LNCaP clone FGC (cell line): ENCODE measurements at regions not wholly inside any gene's neighbourhood (a gene's known extent, or its start where the extent isn't known, plus 50 kb on each side); places are given as distances from the start of the nearest gene placed in this dataset.
"Not testable (repeated sequence)": the region's sequence is repeated elsewhere in the genome, so short reads cannot be mapped to it uniquely, and the experiment has no call there.

ENCODE experiments used
- DNase-seq: peaks from one replicate; pipeline ENCODE4 v3.0.0-alpha.2; 2011; ENCODE audit warnings: low read depth
- H3K4me3 ChIP-seq: 2 replicates; pipeline ENCODE4 v1.5.1; 2011; ENCODE audit warnings: mild to moderate bottlenecking, low read depth, low read length, control low read depth
- TF ChIP-seq, protein P1 (sequence below): IDR thresholded peaks from 2 replicates; pipeline ENCODE4 v1.5.1; 2012; ENCODE audit warnings: mild to moderate bottlenecking; ENCODE audit not compliant: control insufficient read depth, insufficient read depth; ENCODE audit errors: extremely low read depth

GRCh38 chr22:26937213-26937612 lies 279.8 kb downstream of the MIAT start:
- TF ChIP-seq, protein P1, sequence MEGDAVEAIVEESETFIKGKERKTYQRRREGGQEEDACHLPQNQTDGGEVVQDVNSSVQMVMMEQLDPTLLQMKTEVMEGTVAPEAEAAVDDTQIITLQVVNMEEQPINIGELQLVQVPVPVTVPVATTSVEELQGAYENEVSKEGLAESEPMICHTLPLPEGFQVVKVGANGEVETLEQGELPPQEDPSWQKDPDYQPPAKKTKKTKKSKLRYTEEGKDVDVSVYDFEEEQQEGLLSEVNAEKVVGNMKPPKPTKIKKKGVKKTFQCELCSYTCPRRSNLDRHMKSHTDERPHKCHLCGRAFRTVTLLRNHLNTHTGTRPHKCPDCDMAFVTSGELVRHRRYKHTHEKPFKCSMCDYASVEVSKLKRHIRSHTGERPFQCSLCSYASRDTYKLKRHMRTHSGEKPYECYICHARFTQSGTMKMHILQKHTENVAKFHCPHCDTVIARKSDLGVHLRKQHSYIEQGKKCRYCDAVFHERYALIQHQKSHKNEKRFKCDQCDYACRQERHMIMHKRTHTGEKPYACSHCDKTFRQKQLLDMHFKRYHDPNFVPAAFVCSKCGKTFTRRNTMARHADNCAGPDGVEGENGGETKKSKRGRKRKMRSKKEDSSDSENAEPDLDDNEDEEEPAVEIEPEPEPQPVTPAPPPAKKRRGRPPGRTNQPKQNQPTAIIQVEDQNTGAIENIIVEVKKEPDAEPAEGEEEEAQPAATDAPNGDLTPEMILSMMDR, result no peak

GRCh38 chr22:26939466-26939865 lies 282.1 kb downstream of the MIAT start:
- no peak for DNase-seq
- H3K4me3 ChIP-seq, result no peak overlapping the region
- TF ChIP-seq, protein P1, result no peak

More at GRCh38 chr22:26937213-26937612, 279.8 kb downstream of the MIAT start:
- DNase-seq, result no peak
- H3K4me3 ChIP-seq, result no peak overlapping the region

DNA sequence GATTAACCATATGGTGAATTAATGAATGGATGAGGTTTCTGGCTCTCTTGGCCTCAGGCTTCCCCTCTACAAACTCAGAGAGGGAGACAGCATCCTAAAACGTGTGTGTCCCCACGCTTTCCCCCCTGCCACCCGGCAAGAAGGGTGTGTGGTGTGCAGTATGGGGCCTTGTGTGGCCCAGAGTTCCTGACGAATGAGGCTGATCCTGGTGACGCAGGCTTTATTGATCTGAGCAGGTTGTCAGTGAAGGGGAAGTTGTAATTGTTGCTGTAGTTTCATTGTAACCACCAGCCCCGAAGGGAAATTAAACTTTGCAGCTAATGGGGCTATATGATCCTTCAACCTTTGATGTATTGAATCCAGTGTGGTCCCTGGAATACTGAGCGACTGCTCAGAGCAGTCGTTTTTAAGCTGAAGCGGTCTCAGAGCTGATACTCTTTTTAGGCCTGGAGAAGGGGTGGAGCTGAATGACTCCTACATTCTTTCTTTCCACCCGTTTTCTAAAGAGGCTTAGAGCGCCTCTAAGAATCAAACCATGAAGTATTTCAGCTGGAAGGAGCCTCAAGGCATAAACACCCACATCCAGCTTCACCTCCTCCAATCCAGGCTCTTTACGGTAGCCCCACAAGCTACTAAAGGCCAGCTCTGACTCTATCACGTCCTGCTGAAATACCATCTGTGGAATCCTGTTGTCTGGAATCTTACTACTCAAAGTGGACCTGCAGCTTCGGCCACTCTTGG lies 284.7 kb downstream of the MIAT start:
- TF ChIP-seq, protein P1, result no peak
- DNase-seq, result no peak
- H3K4me3 ChIP-seq, result no peak overlapping the region

DNA sequence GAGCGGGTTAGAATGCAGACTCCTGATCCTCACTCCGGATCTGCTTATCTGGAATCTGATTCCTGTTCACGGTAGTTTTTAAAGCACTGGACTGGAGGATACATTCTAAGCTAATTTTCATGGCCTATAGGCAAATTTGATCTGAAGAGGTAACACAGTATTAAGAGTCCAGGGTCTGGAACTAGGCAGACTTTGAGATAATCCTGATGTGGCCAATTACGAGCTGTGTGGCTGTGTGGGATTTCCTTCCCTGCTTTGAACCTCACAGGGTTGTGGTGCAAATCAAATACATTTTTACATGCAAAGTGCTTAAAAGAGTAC lies 285.2 kb downstream of the MIAT start:
- TF ChIP-seq, protein P1, result no peak
- DNase-seq, result no peak
- no peak overlapping the region for H3K4me3 ChIP-seq

- no peak for DNase-seq
- TF ChIP-seq, protein P1, result no peak
- no peak overlapping the region for H3K4me3 ChIP-seq
These were observed 288.2 kb downstream of the MIAT start for GRCh38 chr22:26945565-26945964.

DNA sequence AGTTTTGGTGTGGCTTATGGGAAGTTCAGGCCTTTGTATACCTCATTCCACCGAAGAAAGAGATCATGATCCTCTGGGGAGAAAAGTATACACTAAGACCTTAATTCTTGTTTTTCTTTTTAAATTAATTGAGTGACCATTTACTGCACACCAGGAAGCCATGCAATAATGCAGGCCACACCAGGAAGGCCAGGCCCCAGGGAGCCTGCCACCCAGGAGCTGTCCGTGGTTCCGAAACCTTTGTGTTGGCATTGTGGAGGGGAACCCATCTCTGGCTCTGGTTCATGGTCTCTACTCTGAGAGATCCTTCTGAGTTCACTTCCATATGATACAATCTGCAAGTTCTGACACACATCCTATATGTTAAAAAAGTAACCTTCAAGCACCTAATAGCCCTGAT lies 291.8 kb downstream of the MIAT start:
- no peak for DNase-seq
- H3K4me3 ChIP-seq, result no peak overlapping the region
- TF ChIP-seq, protein P1, result no peak

DNA sequence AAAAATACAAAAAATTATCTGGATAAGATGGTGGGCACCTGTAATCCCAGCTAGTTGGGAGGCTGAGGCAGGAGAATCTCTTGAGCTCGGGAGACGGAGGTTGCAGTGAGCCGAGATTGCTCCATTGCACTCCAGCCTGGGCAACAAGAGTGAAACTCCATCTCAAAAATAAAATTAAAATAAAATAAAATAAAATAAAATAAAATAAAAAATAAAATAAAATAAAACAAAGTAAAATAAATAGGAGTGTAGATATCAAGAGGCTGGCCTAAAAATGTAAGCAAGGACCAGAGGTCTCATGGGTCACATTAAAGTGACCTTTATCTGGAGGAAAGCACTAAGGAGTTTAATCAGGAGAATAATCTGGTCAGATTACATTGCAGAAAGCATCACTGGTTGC lies 293.8 kb downstream of the MIAT start:
- not testable (repeated sequence) for H3K4me3 ChIP-seq, DNase-seq

DNA sequence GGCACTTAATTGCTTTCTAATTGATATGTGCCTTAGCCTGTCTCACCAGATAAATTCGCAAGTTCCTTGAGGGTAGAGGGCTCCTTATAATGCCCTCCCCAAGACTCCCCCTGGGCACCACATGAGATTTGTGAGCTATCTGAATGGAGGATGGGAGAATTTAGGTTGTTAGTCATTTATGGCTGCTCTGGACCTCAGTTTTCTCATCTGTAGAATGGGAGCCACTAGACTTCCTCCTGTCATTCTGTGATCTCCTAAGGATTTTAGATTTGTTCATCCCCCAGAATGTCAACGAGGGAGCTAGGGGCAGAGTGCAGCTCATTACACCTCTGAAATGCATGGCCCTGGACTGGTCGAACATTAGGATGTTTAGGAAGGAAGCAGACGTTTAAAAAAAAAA lies 294.6 kb downstream of the MIAT start:
- DNase-seq, result no peak
- TF ChIP-seq, protein P1, result no peak
- no peak overlapping the region for H3K4me3 ChIP-seq
